GM19468 (cell line): ENCODE measurements at regions not wholly inside any gene's neighbourhood (a gene's known extent, or its start where the extent isn't known, plus 50 kb on each side); places are given as distances from the start of the nearest gene placed in this dataset.
"Not testable (repeated sequence)": the region's sequence is repeated elsewhere in the genome, so short reads cannot be mapped to it uniquely, and the experiment has no call there.

Source experiments
- ATAC-seq: cut with Tn5 transposase; IDR thresholded peaks from one replicate; pipeline ENCODE4 v1.9.1; 2021; ENCODE audit warnings: mild to moderate bottlenecking, moderate library complexity, moderate number of reproducible peaks; ENCODE audit not compliant: unreplicated experiment; ENCODE audit errors: extremely low read depth

DNA sequence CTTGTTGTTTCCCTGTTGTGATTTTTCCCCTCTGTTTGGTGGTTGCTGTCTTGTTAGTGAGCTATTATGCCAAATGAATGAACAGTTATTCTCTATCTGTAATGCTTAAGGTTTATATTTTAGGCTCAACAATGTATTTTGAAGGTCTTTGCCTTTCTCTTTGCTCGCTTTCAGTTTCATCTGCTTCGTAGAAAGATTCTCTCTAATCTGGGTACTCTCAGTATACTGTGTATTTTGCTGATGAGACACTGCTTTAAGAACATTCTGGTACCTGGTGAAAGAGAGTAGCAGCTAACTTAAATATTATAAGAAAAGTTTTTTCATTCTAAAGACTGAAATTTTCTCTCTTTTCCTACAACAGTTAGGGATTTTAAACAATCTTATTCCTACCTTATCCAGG is 1274.7 kb upstream of the PABPC4L start:
- ATAC-seq = no peak

DNA sequence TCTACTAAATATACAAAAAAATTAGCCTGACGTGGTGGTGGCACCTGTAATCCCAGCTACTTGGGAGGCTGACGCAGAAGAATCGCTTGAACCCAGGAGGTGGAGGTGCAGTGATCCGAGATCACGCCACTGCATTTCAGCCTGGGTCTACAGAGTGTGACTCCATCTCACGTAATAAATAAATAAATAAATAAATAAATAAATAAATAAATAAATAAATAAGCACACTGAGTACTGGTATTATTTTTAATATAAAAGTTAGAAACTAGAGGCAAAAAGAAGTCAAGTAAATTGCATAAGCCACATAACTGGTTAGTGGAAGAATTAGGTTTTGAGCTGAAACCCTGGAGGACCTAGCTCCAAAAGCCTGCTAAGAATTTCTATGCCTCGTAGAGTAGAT is 1262.7 kb upstream of the PABPC4L start:
- ATAC-seq = no peak

DNA sequence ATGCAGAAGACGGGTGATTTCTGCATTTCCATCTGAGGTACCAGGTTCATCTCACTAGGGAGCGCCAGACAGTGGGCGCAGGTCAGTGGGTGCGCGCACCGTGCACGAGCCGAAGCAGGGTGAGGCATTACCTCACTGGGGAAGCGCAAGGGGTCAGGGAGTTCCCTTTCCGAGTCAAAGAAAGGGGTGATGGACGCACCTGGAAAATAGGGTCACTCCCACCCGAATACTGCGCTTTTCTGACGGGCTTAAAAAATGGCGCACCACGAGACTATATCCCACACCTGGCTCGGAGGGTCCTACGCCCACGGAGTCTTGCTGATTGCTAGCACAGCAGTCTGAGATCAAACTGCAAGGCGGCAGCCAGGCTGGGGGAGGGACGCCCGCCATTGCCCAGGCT is 1246.0 kb upstream of the PABPC4L start:
- not testable (repeated sequence) for ATAC-seq

DNA sequence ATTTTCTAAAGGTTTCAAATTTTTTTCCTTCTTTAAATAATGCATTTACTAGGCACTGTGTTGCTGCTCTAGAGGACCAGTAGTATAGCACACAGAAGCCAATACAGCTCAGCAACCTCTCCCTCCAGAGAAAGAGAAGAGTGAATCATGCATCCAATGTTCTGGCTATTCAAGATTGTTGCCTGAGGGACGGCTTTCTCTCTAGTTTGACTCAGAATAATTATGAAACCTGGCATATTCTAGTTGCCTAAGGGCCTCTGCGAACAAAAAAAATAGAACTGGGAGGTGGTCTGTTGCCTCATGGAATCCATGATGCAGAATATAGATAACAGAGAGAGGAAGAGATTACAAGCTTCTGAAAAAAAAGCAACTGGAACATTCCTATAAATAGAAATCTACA is 1233.3 kb upstream of the PABPC4L start:
- ATAC-seq = no peak

DNA sequence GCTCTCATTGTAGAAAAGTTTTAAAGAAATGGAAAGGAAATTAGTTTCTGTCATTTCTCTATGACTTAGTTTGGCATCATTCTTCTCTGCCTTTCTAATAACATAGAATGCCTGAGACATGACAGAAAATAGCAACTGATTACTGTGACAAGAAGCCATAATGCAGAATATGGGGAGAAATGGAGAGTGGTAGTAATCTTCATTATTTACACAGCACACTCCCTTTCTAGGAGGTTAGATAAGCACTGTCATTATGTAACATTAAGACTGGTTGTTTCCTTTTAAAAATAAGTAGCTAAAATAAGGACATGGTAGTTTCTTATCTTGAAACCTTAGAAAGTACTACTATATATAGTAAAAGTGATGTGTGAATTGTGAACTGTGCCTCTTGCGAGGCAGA is 1227.9 kb upstream of the PABPC4L start:
- no peak for ATAC-seq

DNA sequence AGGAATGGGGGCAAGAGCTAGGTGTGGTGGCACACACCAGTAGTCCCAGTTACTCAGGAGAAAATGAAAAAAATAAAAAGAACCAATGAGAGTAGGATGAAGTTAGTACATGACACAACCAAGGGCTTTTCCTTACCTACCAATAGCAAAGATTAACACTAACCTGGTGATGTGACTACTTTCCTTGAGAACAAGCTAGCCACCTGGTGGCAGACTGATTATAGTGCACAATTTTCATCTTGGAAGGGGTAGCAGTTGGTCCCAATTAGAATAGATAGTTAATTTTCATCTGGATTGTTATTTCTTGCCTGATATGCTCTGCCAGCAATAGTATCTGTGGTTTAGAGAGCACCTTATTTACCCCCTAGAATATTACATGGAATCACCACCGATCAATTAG is 1216.8 kb upstream of the PABPC4L start:
- no peak for ATAC-seq

DNA sequence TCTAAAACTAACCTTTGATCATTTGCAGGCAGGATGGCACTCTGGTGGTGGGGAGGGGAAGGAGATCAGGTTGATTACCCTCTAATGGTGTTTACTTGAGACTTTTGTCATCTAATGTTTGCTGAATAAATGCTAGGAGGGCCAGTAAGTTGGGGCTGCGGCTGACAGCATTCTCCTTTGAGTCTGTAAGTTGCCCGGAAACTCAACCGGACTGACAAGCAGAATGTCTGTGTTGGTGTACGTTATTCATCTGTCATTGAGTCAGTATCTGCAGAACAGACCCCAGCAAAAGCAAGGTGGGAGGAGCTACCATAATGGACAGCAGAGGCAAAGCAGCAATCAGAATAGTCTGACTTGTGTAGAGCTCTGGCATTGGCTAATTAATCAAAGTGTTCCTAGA is 1210.6 kb upstream of the PABPC4L start:
- no peak for ATAC-seq

DNA sequence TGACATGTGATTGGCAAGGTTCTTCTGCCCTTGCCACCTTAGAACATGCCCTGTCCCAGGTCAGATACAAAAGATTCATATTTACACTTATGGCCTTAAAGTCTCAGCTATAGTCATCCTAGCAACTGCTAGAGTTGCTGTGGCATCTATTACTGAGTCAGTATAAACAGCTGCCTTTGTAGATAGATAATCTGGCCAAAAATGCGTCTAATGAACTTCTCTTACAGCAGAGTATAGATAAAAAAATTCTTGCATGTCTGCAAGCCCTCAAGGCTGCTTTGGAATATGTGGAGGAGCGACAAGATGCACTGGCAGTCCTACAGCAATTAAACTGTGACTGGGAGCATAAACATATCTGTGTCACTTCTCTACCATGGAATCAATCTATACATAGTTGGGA is 1209.7 kb upstream of the PABPC4L start:
- ATAC-seq = no peak

DNA sequence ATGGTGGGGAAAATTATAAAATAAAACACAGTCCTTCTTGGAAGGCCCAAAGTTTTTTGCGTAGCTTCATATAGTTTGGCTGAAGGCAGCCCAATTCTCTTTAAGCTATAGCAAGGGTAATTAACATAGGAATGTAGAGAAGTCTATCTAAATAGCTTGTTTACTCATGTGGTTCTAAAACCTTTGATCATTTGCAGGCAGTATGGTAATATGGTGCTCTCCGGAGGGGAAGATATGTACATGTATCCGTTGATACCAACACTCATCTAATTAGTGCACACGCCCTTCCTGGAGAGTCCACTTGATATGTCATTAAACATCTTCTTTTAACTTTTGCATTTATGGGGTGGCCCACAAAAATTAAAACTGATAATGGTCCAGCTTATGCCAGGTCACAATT is 1207.7 kb upstream of the PABPC4L start:
- ATAC-seq = not testable (repeated sequence)

DNA sequence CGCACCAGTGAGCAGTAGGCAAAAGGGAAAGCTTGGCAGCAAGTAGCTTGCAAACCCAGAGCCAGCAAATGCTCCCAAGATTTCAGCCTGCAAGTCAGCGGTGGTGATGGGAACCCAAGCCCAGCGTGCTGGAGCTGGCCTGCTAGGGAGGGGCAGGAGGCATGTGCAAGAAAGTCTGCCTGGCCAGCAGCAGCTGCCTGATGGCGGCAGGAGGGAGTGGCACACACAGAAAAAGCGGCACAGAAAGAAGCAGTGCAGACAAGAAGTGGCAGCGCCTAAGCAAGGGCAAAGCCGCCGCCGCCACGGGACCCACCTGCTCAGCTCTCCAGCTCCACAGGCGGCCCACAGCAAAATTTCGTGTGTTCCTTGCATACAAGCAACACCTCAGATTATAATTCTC is 1206.5 kb upstream of the PABPC4L start:
- ATAC-seq = no peak

DNA sequence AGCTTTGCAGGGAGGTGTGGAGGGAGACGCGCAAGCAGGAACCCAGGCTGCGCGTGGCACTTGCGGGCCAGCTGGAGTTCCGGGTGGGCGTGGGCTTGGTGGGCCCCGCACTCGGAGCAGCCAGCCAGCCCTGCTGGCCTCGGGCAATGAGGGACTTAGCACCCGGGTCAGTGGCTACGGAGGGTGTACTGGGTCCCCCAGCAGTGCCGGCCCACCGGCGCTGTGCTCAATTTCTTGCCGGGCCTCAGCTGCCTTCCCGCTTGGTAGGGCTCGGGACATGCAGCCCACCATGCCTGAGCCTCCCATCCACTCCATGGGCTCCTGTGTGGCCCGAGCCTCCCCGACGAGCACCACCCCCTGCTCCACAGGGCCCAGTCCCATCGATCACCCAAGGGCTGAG is 1205.0 kb upstream of the PABPC4L start:
- not testable (repeated sequence) for ATAC-seq

DNA sequence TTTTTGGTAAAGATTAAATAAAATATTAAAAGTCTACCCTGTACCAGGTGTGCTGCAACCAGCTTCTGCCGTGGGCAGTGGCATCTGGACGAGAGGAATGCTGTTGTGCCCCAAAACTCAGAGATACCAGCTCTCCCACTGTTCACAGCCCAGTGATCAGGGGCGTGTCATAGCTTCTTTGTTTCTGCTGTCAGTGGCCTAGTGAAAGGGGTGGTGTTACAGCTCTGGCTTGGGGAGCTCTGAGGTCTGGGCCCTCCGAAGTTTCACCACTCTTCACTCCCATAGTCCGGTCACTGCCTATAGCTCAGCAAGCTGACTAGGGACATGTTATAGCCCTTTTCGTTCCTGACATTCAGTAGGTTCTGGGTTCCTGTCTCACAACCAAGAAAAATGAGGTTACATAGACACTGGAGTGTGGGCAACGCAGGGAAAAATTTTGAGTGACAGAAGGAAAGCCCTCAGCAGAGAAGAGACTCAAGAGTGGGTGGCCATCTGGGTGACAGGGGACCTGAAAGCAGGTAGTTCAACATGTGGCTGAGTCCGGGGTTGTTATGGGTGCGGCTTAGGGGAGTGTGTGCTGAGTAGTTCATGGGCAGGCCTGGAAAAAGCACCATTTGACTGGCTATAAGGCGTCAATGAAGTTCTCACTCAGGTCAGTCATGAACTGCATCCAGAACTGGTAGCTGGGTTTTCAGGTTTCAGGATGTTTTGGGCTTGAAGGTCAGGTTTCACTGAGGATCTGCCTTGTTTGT is 1184.4 kb upstream of the PABPC4L start:
- ATAC-seq = no peak

DNA sequence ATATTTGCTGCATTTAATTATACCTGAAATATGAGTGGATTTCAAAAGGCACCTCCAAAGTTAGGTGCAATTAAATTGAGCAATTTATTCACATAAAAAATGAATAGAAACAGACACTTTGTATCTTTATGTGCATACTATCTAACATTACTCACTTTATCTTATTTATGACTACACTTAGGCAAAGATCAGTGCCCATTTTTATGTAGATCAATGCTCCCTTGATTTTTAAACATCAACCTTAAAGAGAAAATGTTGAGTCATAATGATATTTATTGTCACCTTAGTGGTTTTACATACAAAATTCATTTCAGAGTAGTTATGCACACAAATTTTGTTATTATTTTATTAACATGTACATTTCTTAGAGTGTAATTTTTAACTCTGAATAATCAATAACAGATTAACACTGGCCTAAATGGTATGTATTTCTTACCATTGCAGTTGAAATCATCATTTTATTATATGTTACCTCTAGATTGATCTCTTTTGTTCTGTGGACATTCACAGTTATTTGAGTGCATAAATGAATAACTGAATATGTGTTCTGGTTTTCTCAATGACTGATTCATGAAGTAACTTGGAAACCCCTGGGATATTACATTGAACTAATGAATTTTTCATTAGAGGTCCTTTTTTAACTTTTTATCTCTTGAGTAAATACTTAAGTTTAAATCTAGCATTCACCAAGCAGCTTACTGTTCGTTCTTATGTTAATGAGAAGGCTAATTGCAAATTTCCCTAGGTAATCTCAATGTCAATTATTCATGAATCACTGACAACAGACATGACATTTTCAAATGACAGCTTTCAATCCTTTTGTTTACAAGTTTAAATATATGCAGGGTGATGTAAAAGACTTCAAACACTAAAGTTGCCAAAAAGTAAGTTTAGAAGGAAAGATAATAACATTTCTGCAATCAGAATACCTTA is 1182.0 kb upstream of the PABPC4L start:
- ATAC-seq = no peak

DNA sequence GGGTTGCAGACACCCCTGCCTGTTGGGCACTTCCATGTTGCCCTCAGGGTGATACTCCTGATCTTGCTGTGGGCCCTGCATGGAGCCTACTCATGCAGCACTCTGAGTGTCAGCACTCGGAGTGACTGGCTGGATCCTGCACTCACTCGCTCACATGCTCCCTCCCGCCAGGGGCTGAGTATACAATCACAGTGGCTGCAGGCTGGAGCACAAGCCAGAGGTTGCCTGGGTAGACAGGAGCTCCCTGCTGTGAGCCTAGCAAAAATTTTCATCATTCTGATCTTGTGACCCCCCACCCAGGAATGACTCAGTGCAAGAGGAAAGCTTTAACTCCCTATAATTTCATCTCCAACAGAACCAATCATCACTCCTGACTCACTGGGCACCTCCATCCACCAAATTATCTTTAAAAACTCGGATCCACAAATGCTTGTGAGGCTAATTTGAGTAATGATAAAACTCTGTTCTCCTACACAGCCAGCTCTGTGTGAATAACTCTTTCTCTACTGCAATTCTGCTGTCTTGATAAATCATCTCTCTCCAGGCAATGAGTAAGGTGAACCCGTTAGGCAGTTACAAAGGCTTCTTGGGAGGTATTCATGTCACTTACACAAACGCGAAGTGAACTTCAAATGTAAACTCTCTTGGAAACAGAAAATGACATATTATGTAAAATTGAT is 1180.8 kb upstream of the PABPC4L start:
- no peak for ATAC-seq

DNA sequence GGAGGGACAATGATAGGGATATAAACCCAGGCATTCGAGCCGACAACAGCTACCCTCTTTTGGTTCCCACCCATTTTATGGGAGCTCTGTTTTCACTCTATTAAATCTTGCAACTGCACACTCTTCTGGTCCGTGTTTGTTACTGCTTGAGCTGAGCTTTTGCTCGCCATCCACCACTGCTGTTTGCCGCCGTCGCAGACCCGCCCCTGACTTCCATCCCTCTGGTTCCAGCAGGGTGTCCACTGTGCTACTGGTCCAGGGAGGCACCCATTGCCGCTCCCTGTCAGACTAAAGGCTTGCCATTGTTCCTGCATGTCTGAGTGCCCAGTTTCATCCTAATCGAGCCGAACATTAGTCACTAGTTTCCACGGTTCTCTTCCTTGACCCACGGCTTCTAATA is 1170.5 kb upstream of the PABPC4L start:
- ATAC-seq = no peak

DNA sequence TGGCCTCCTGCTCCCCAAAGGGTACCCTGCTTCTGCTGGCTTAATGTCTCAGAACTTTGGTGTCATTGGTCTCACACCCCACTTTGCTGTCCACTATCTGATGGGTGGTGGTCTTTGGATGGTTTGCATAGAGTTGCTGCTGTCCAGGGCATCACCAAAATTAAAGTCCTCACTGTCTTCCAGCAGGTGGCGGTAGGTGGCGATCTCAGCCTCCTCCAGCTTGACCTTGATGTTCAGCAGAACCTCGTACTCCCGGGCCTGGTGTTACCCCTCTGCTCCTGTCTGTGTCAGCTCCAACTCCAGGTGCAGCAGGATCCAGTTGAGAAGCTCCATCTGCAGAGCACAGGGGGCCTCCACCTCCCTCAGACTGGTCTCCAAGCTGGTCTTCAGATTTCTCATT is 1169.5 kb upstream of the PABPC4L start:
- ATAC-seq = no peak

DNA sequence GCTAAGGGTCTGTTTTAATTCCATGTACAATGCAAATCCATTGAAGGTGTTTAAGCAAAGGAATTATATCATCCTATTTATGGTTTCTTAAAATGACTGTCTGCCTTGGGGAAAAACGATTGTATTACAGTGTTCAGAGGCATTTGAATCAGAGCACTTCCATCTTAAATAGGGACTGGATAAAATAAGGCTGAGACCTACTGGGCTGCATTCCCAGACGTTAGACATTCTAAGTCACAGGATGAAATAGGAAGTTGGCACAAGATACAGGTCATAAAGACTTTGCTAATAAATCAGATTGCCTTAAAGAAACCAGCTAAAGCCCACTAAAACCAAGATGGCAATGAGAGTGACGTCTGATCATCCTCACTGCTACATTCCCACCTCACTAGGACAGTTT is 1167.2 kb upstream of the PABPC4L start:
- ATAC-seq = no peak

DNA sequence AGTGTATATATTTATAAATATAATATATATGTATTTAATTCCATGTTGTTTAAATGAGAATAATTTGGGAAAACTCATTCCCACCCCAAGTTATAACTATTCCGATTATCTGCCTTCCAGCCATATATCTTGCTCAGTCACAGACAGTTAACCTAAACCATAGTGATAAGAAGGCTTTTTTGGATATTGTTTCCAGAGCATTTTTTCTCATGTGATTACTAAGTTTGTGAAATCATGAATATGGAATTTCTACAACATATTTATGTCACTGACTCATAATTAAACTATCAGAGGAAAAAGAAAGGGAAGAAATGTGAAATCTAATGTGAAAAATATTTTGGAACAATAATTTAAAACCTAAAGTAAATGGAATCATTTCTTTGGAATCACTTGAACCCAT is 1163.5 kb upstream of the PABPC4L start:
- ATAC-seq = no peak

DNA sequence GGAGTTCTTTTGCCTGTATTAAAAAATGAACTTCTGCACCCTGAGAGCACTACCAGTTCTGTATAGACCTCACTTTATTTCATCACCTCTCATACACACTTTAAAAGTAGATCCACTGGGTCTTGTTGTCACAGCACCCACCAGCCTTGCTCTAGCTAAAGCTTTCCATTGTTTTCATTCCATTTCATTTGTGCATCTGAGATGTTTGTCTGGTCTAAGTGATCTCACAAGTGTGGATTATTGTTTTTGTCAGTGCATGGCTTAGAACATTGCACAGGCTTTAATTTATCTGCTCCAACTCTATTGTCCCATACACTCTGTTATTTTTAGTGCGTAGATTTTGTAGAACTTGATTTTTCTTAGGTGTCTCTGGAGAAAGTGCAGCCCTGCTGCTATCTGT is 1157.5 kb upstream of the PABPC4L start:
- ATAC-seq = no peak

DNA sequence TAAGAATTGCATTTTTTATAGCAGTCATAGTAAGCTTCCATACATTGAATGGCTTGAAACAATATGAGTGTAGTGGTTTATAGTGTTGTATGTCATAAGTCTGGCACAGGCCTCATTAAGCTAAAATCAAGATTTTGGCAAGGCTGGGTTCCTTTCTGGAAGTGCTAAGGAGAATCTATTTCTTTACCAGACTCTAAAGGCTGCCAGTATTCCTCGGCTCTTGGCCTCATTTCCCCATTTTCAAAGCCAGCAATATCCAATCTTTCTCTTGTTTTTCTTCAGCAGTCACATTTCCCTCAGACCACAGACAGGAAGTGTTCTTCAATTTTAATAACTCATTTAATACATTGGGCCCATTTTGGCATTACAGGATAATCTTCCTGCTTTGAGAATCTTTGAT is 1155.5 kb upstream of the PABPC4L start:
- ATAC-seq = no peak

DNA sequence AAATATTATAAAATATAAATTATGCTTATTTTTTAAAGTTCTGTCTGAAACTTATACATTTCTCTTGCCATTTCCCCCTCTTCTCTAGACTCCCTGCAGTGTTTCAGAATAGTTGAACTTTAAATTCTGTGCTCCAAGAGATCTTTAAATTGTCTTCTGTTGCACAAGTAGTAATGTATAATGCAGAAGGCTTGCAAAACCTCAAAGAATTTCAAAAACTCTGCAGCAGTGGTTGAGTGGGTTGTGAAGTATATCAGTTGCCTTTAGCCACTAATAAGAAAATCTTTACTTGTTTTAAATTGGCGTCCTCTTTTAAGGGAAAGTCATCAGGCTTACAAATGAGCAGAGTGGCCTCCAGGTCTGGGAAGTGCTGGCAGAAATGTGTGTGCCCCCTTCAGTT is 1153.3 kb upstream of the PABPC4L start:
- no peak for ATAC-seq
